Neural progenitor cell (in vitro differentiated cells): ENCODE measurements at regions not wholly inside any gene's neighbourhood (a gene's known extent, or its start where the extent isn't known, plus 50 kb on each side); places are given as distances from the start of the nearest gene placed in this dataset.

Experiments used
- EZH2 ChIP-seq: fragments of 200-600 bp; sonication (generic); IDR thresholded peaks from 2 replicates; pipeline ENCODE4 v1.6.1; 2017; ENCODE audit warnings: antibody characterized with exemption, mild to moderate bottlenecking, moderate library complexity
- TF ChIP-seq, protein P1 (sequence below): fragments of 200-600 bp; sonication (generic); IDR thresholded peaks from 2 replicates; pipeline ENCODE4 v1.5.1; 2017; ENCODE audit warnings: antibody characterized with exemption, mild to moderate bottlenecking

- TF ChIP-seq, protein P1, sequence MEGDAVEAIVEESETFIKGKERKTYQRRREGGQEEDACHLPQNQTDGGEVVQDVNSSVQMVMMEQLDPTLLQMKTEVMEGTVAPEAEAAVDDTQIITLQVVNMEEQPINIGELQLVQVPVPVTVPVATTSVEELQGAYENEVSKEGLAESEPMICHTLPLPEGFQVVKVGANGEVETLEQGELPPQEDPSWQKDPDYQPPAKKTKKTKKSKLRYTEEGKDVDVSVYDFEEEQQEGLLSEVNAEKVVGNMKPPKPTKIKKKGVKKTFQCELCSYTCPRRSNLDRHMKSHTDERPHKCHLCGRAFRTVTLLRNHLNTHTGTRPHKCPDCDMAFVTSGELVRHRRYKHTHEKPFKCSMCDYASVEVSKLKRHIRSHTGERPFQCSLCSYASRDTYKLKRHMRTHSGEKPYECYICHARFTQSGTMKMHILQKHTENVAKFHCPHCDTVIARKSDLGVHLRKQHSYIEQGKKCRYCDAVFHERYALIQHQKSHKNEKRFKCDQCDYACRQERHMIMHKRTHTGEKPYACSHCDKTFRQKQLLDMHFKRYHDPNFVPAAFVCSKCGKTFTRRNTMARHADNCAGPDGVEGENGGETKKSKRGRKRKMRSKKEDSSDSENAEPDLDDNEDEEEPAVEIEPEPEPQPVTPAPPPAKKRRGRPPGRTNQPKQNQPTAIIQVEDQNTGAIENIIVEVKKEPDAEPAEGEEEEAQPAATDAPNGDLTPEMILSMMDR, result no peak
- no peak for TF ChIP-seq EZH2
Measured at GRCh38 chr5:61916621-61917620, 389.1 kb upstream of the KIF2A start.
